ENCODE measurements at regions not wholly inside any gene's neighbourhood (a gene's known extent, or its start where the extent isn't known, plus 50 kb on each side); places are given as distances from the start of the nearest gene placed in this dataset.
A peak's percentile ranks its signal among the peaks of the same experiment; 100 is the strongest.

- 84% methylated on average over 3 of the region's 3 CpGs for WGBS, 2 donors
- DNase-seq (no peak), ATAC-seq (no peak)
- TF ChIP-seq, protein P1, sequence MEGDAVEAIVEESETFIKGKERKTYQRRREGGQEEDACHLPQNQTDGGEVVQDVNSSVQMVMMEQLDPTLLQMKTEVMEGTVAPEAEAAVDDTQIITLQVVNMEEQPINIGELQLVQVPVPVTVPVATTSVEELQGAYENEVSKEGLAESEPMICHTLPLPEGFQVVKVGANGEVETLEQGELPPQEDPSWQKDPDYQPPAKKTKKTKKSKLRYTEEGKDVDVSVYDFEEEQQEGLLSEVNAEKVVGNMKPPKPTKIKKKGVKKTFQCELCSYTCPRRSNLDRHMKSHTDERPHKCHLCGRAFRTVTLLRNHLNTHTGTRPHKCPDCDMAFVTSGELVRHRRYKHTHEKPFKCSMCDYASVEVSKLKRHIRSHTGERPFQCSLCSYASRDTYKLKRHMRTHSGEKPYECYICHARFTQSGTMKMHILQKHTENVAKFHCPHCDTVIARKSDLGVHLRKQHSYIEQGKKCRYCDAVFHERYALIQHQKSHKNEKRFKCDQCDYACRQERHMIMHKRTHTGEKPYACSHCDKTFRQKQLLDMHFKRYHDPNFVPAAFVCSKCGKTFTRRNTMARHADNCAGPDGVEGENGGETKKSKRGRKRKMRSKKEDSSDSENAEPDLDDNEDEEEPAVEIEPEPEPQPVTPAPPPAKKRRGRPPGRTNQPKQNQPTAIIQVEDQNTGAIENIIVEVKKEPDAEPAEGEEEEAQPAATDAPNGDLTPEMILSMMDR (IDR thresholded peaks at IDR 0.05) = no peak
- TF ChIP-seq POLR2A (IDR thresholded peaks at IDR 0.05) = no peak
- Histone ChIP-seq H3K36me3 (replicated peaks in 1 of 2; ENCODE audit: insufficient read depth in 1 of 2, low read depth in 2 of 2) (no peaks in the 10 kb centered on the region), H3K27me3 (no peaks in the 10 kb centered on the region), H3K27ac (no peak overlapping the region), H3K4me3 (no peak overlapping the region), H3K9me3 (no peaks in the 10 kb centered on the region), H3K4me1 (peaks cover 28% of the 10 kb centered on the region)
- intact Hi-C loops (cut with DNase I) = loop anchor here (10.0 kb wide), 1 partner anchor 315 kb away; the partner anchor contains the start of gene FOXP2
These were observed 180.5 kb upstream of the PPP1R3A start for GRCh38 chr7:114099337-114099736.

DNA sequence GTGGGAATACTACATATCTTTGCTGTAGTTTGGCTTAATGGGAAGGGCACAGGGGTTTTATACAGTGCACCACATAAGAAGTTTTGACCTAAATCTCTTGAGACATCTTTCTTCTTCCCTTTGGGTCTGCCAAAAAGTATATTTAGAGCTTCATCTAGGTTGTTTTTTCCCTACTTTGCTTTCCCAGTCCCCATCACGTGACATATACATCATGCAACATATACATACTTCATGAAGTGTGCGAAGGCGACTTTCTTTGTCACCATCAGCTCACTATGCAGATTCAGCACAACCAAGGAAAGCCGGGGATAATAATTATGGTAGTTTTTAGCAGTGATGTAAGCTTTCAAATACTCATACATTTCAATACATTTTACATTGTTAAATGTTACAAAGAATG is 177.1 kb upstream of the PPP1R3A start:
- ATAC-seq = no peak
- H3K27me3 ChIP-seq = no peaks in the 10 kb centered on the region
- DNase-seq = no peak
- H3K9me3 ChIP-seq = no peaks in the 10 kb centered on the region
- 85 to 92% methylated on average over 4 of the region's 4 CpGs for WGBS, 2 donors
- peaks cover 12% of the 10 kb centered on the region for H3K4me1 ChIP-seq
- H3K4me3 ChIP-seq = no peak overlapping the region
- intact Hi-C loops (cut with DNase I) = loop anchor here (10.0 kb wide), 1 partner anchor 319 kb away; the partner anchor contains the start of gene FOXP2
- no peak for TF ChIP-seq POLR2A (IDR thresholded peaks at IDR 0.05)
- no peak overlapping the region for H3K27ac ChIP-seq
- no peaks in the 10 kb centered on the region for H3K36me3 ChIP-seq (replicated peaks in 1 of 2; ENCODE audit: insufficient read depth in 1 of 2, low read depth in 2 of 2)

- no peaks in the 10 kb centered on the region for H3K9me3 ChIP-seq
- H3K4me1 ChIP-seq = peaks cover 41% of the 10 kb centered on the region
- no peak for TF ChIP-seq POLR2A (IDR thresholded peaks at IDR 0.05)
- TF ChIP-seq, protein P1 (IDR thresholded peaks at IDR 0.05) = no peak
- no peaks in the 10 kb centered on the region for H3K36me3 ChIP-seq (replicated peaks in 1 of 2; ENCODE audit: insufficient read depth in 1 of 2, low read depth in 2 of 2)
- no peak overlapping the region for H3K4me3 ChIP-seq
- peak overlapping the region; percentile 30 to 97 (median 96) for H3K27ac ChIP-seq
- DNase-seq = no peak
- 27 to 28% methylated on average over 2 of the region's 2 CpGs for WGBS, 2 donors
- ATAC-seq = no peak
- H3K27me3 ChIP-seq = no peaks in the 10 kb centered on the region
- intact Hi-C loops (cut with DNase I) = no loop called here
These were observed 169.7 kb upstream of the PPP1R3A start for GRCh38 chr7:114088470-114088940.

DNA sequence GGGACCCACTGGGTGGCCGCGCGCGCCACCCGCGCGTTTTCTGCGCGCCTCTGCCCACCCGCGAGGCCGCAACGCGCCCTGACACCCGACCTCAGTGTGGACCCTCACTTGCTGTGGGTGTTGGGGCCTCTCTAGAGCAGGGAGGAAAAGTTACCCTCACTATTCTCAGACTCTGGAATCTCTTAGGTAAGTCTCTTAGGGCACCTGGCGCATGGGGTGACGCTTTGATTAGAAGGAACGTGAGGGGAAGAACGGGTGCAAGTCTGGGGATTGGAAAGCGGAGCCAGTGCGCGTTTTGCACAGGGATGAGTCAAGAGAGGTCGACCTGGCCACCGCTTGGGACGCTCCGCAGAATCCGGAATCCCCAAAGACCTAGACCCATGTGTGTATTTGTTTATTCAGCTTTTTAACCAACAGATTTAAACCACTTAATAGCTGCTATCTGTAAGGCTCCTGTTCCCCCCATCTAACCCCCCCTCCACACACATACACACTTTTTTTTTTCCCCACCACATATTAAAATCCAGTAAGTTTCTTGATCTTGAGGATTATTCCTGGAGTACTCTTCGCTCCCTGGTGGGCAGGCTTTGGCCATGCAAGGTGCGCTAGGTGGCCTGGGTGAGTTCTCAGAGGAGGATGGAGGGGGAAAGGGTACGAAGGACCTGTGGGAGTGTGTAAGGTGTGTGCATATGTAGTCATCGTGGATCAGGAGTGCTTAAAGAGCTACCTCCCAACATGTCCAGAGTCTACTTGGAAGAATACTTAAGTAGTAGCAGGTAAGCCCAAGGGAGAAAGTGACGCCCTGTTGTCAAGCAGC is 169.1 kb upstream of the PPP1R3A start:
- H3K27me3 ChIP-seq = no peaks in the 10 kb centered on the region
- WGBS, 2 donors = 8 to 10% methylated on average over 24 of the region's 32 CpGs
- ATAC-seq = no peak

More for the DNA sequence above, 169.1 kb upstream of the PPP1R3A start:
- no peak overlapping the region for H3K4me3 ChIP-seq
- no peaks in the 10 kb centered on the region for H3K9me3 ChIP-seq
- H3K4me1 ChIP-seq = peaks cover 44% of the 10 kb centered on the region
- TF ChIP-seq, protein P1 (IDR thresholded peaks at IDR 0.05) = no peak
- TF ChIP-seq POLR2A (IDR thresholded peaks at IDR 0.05) = peak in 2 of 3 donors; percentile 16 to 20
- peak overlapping the region; percentile 96 to 97 (median 96) for H3K27ac ChIP-seq
- H3K36me3 ChIP-seq (replicated peaks in 1 of 2; ENCODE audit: insufficient read depth in 1 of 2, low read depth in 2 of 2) = no peaks in the 10 kb centered on the region
- DNase-seq = peak; percentile 34 to 51 (median 38)
- intact Hi-C loops (cut with DNase I) = no loop called here
